ENCODE measurements at regions not wholly inside any gene's neighbourhood (a gene's known extent, or its start where the extent isn't known, plus 50 kb on each side); places are given as distances from the start of the nearest gene placed in this dataset.

- DNase-seq (ENCODE audit: low spot score), result no peak
Observed at GRCh38 chr7:39890411-39890810, 59.6 kb upstream of the CDK13 start.

GRCh38 chr7:39891894-39892293 lies 58.2 kb upstream of the CDK13 start:
- DNase-seq (ENCODE audit: low spot score), result no peak

GRCh38 chr7:39892361-39892760 lies 57.7 kb upstream of the CDK13 start:
- no peak for DNase-seq (ENCODE audit: low spot score)

GRCh38 chr7:39894904-39895303 lies 55.2 kb upstream of the CDK13 start:
- DNase-seq (ENCODE audit: low spot score), result no peak

GRCh38 chr7:39896840-39897239 lies 53.2 kb upstream of the CDK13 start:
- no peak for DNase-seq (ENCODE audit: low spot score)

- no peak for DNase-seq (ENCODE audit: low spot score)
Observed at GRCh38 chr7:39898867-39899266, 51.2 kb upstream of the CDK13 start.

All from HuH-7.5 (cell line).